ENCODE measurements at regions not wholly inside any gene's neighbourhood (a gene's known extent, or its start where the extent isn't known, plus 50 kb on each side); places are given as distances from the start of the nearest gene placed in this dataset.

GRCh38 chr2:167492486-167492885 lies 604.2 kb downstream of the XIRP2 start:
- Histone ChIP-seq H3K27me3 (ENCODE audit: control insufficient read depth in 4 of 4, insufficient read depth in 4 of 4, low read length in 3 of 4) (peaks cover 0 to 3% (median 0%) of the 10 kb centered on the region in 4 donors), H3K9ac (ENCODE audit: low read depth in 1 of 2, low read length in 2 of 2) (no peak overlapping the region), H3K36me3 (ENCODE audit: control insufficient read depth in 4 of 4, insufficient read depth in 3 of 4, low read depth in 1 of 4, low read length in 3 of 4) (no peaks in the 10 kb centered on the region), H3K27ac (ENCODE audit: low read depth in 1 of 2, low read length in 2 of 2) (no peak overlapping the region), H3K9me3 (ENCODE audit: control insufficient read depth in 4 of 4, low read length in 3 of 4) (no peaks in the 10 kb centered on the region), H3K4me1 (ENCODE audit: control insufficient read depth in 4 of 4, insufficient read depth in 4 of 4, low read length in 3 of 4) (no peaks in the 10 kb centered on the region), H3K4me3 (ENCODE audit: low read depth in 1 of 3, low read length in 3 of 3) (no peak overlapping the region)
- no peak for DNase-seq (ENCODE audit: low spot score)
- TF ChIP-seq CTCF (IDR thresholded peaks at IDR 0.05; ENCODE audit: low read depth, low read length, missing input control) (no peak), ATF3 (IDR thresholded peaks at IDR 0.05) (no peak), GABPA (IDR thresholded peaks at IDR 0.05 in 1 of 2, conservative IDR thresholded peaks at IDR 0.05 in 1 of 2) (no peak), YY1 (IDR thresholded peaks at IDR 0.05) (no peak), FOXA1 (IDR thresholded peaks at IDR 0.05) (no peak), NR2F2 (IDR thresholded peaks at IDR 0.05) (no peak), RXRA (IDR thresholded peaks at IDR 0.05) (no peak), JUND (IDR thresholded peaks at IDR 0.05) (no peak), SP1 (IDR thresholded peaks at IDR 0.05) (no peak), FOXA2 (IDR thresholded peaks at IDR 0.05) (no peak), HNF4A (conservative IDR thresholded peaks at IDR 0.05) (no peak), EGR1 (IDR thresholded peaks at IDR 0.05; ENCODE audit: low read depth in 2 of 2) (no peak), HNF4G (IDR thresholded peaks at IDR 0.05) (no peak), REST (IDR thresholded peaks at IDR 0.05) (no peak), RAD21 (IDR thresholded peaks at IDR 0.05) (no peak), MAX (IDR thresholded peaks at IDR 0.05) (no peak), ZBTB33 (IDR thresholded peaks at IDR 0.05) (no peak), TAF1 (conservative IDR thresholded peaks at IDR 0.05) (no peak)
